Epithelial cell of proximal tubule (primary cell): ENCODE measurements at regions not wholly inside any gene's neighbourhood (a gene's known extent, or its start where the extent isn't known, plus 50 kb on each side); places are given as distances from the start of the nearest gene placed in this dataset.

Source experiments
- DNase-seq: peaks from one replicate; pipeline ENCODE4 v3.0.0-alpha.2; 2011; ENCODE audit warnings: low read depth
- H3K4me3 ChIP-seq: 2 replicates; pipeline ENCODE4 v1.5.1; 2011; ENCODE audit warnings: low read depth, mild to moderate bottlenecking, low read length
- CTCF ChIP-seq: conservative IDR thresholded peaks from 2 replicates; pipeline ENCODE4 v1.5.1; 2012; ENCODE audit warnings: low read depth, mild to moderate bottlenecking, low read length

GRCh38 chr7:22935269-22935668, 78.7 kb downstream of the HYCC1 start:
- no peak for DNase-seq
- TF ChIP-seq CTCF, result no peak
- no peak overlapping the region for H3K4me3 ChIP-seq

GRCh38 chr7:22934473-22935065, 79.4 kb downstream of the HYCC1 start:
- no peak for DNase-seq
- TF ChIP-seq CTCF, result no peak
- H3K4me3 ChIP-seq, result no peak overlapping the region

GRCh38 chr7:22934023-22934422, 79.9 kb downstream of the HYCC1 start:
- no peak overlapping the region for H3K4me3 ChIP-seq
- no peak for DNase-seq
- TF ChIP-seq CTCF, result no peak

GRCh38 chr7:22932896-22933295, 81.0 kb downstream of the HYCC1 start:
- H3K4me3 ChIP-seq, result no peak overlapping the region
- no peak for DNase-seq
- TF ChIP-seq CTCF, result no peak

- TF ChIP-seq CTCF, result no peak
- no peak for DNase-seq
- H3K4me3 ChIP-seq, result no peak overlapping the region
Measured at GRCh38 chr7:22931011-22931410, 82.9 kb downstream of the HYCC1 start.

GRCh38 chr7:22922307-22922706, 91.6 kb downstream of the HYCC1 start:
- no peak for TF ChIP-seq CTCF
- no peak for DNase-seq
- no peak overlapping the region for H3K4me3 ChIP-seq

- no peak overlapping the region for H3K4me3 ChIP-seq
- DNase-seq, result no peak
- TF ChIP-seq CTCF, result no peak
Measured at GRCh38 chr7:22921386-22922086, 92.4 kb downstream of the HYCC1 start.
